Urinary bladder (tissue), 3 donors: ENCODE measurements at regions not wholly inside any gene's neighbourhood (a gene's known extent, or its start where the extent isn't known, plus 50 kb on each side); places are given as distances from the start of the nearest gene placed in this dataset.
A peak's percentile ranks its signal among the peaks of the same experiment; 100 is the strongest.
"Not testable (repeated sequence)": the region's sequence is repeated elsewhere in the genome, so short reads cannot be mapped to it uniquely, and the experiment has no call there.

Experiments used
- DNase-seq: peaks from one replicate; pipeline ENCODE4 v3.0.0-alpha.2; 2015; ENCODE audit errors: extremely low spot score
- H3K27ac ChIP-seq: one replicate; pipeline ENCODE4 v1.5.1; 2013; ENCODE audit warnings: low read depth, mild to moderate bottlenecking, moderate library complexity
- H3K36me3 ChIP-seq: one replicate; pipeline ENCODE4 v1.6.1; 2013; ENCODE audit warnings: mild to moderate bottlenecking, moderate library complexity; ENCODE audit not compliant: insufficient read depth
- H3K4me1 ChIP-seq: one replicate; pipeline ENCODE4 v1.6.1; 2013; ENCODE audit warnings: mild to moderate bottlenecking, moderate library complexity; ENCODE audit not compliant: insufficient read depth
- H3K4me3 ChIP-seq: one replicate; pipeline ENCODE4 v1.5.1; 2013; ENCODE audit warnings: low read depth, low read length
- WGBS: extraction: QIAGEN DNeasy Blood & Tissue Kit; methylation state at CpG from one replicate; pipeline ENCODE4 v1.1.7; 2013; 5-methylcytosine and 5-hydroxymethylcytosine counted together
- donor health status: healthy with polysubstance abuse.
- donor health status: healthy.

GRCh38 chr2:55124682-55125081 is 74.4 kb upstream of the RTN4 start:
- H3K4me1 ChIP-seq, DNase-seq, H3K27ac ChIP-seq, H3K36me3 ChIP-seq, H3K4me3 ChIP-seq: not testable (repeated sequence)
- WGBS: 98% methylated on average over 2 of the region's 2 CpGs

GRCh38 chr2:55123851-55124269 is 73.6 kb upstream of the RTN4 start:
- DNase-seq: no peak
- no peaks in the 10 kb centered on the region for H3K4me1 ChIP-seq
- 79% methylated on average over 2 of the region's 2 CpGs for WGBS
- H3K4me3 ChIP-seq: no peak overlapping the region
- no peak overlapping the region for H3K27ac ChIP-seq
- H3K36me3 ChIP-seq: no peaks in the 10 kb centered on the region

GRCh38 chr2:55120634-55121359 is 70.5 kb upstream of the RTN4 start:
- H3K27ac ChIP-seq: no peak overlapping the region
- 28% methylated on average over 8 of the region's 8 CpGs for whole genome bisulfite sequencing
- no peaks in the 10 kb centered on the region for H3K4me1 ChIP-seq
- H3K36me3 ChIP-seq: no peaks in the 10 kb centered on the region
- DNase-seq: no peak
- H3K4me3 ChIP-seq: no peak overlapping the region

GRCh38 chr2:55119711-55120487 is 69.6 kb upstream of the RTN4 start:
- no peak overlapping the region for H3K4me3 ChIP-seq
- H3K27ac ChIP-seq: no peak overlapping the region

GRCh38 chr2:55118643-55119083 is 68.4 kb upstream of the RTN4 start:
- Histone ChIP-seq H3K27ac (no peak overlapping the region), H3K36me3 (no peaks in the 10 kb centered on the region), H3K4me1 (no peaks in the 10 kb centered on the region), H3K4me3 (no peak overlapping the region)
- 43% methylated on average over 3 of the region's 3 CpGs for WGBS
- DNase-seq: no peak

More at GRCh38 chr2:55119711-55120487, 69.6 kb upstream of the RTN4 start:
- no peaks in the 10 kb centered on the region for H3K36me3 ChIP-seq
- 71% methylated on average over 10 of the region's 10 CpGs for WGBS
- DNase-seq: no peak
- no peaks in the 10 kb centered on the region for H3K4me1 ChIP-seq

GRCh38 chr2:55116966-55117365 is 66.7 kb upstream of the RTN4 start:
- WGBS: 87% methylated on average over 7 of the region's 7 CpGs
- H3K4me3 ChIP-seq: no peak overlapping the region
- no peaks in the 10 kb centered on the region for H3K4me1 ChIP-seq
- H3K36me3 ChIP-seq: no peaks in the 10 kb centered on the region
- DNase-seq: no peak
- no peak overlapping the region for H3K27ac ChIP-seq

- DNase-seq: no peak
- Histone ChIP-seq H3K4me1 (no peaks in the 10 kb centered on the region), H3K4me3 (no peak overlapping the region), H3K27ac (no peak overlapping the region), H3K36me3 (no peaks in the 10 kb centered on the region)
- 96% methylated on average over 1 of the region's 1 CpG for WGBS
These were observed 66.3 kb upstream of the RTN4 start for GRCh38 chr2:55116598-55116964.

- WGBS: 54% methylated on average over 4 of the region's 4 CpGs
- no peak overlapping the region for H3K4me3 ChIP-seq
- no peak overlapping the region for H3K27ac ChIP-seq
- H3K36me3 ChIP-seq: no peaks in the 10 kb centered on the region
- DNase-seq: no peak
- H3K4me1 ChIP-seq: no peaks in the 10 kb centered on the region
These were observed 65.7 kb upstream of the RTN4 start for GRCh38 chr2:55115761-55116597.

- 95% methylated on average over 5 of the region's 5 CpGs for WGBS
- H3K4me1 ChIP-seq: no peaks in the 10 kb centered on the region
These were observed 64.3 kb upstream of the RTN4 start for GRCh38 chr2:55114597-55114996.

GRCh38 chr2:55114082-55114481 is 63.8 kb upstream of the RTN4 start:
- Histone ChIP-seq H3K4me3 (no peak overlapping the region), H3K4me1 (no peaks in the 10 kb centered on the region), H3K27ac (no peak overlapping the region), H3K36me3 (no peaks in the 10 kb centered on the region)
- DNase-seq: no peak
- WGBS: 88% methylated on average over 5 of the region's 5 CpGs

More at GRCh38 chr2:55114597-55114996, 64.3 kb upstream of the RTN4 start:
- Histone ChIP-seq H3K36me3 (no peaks in the 10 kb centered on the region), H3K4me3 (no peak overlapping the region), H3K27ac (no peak overlapping the region)
- no peak for DNase-seq

- no peaks in the 10 kb centered on the region for H3K4me1 ChIP-seq
- DNase-seq: no peak
These were observed 62.2 kb upstream of the RTN4 start for GRCh38 chr2:55112229-55113031.

GRCh38 chr2:55111570-55112228 is 61.4 kb upstream of the RTN4 start:
- Histone ChIP-seq H3K27ac (peak overlapping the region; percentile 28), H3K4me3 (no peak overlapping the region), H3K4me1 (no peaks in the 10 kb centered on the region), H3K36me3 (no peaks in the 10 kb centered on the region)
- DNase-seq: no peak
- 40% methylated on average over 11 of the region's 11 CpGs for WGBS

More at GRCh38 chr2:55112229-55113031, 62.2 kb upstream of the RTN4 start:
- Histone ChIP-seq H3K27ac (peak overlapping the region; percentile 64), H3K4me3 (no peak overlapping the region), H3K36me3 (no peaks in the 10 kb centered on the region)
- WGBS: 14% methylated on average over 13 of the region's 13 CpGs
